Liver (tissue), 3 donors: ENCODE measurements at regions not wholly inside any gene's neighbourhood (a gene's known extent, or its start where the extent isn't known, plus 50 kb on each side); places are given as distances from the start of the nearest gene placed in this dataset.

Experiments
- ATF3 ChIP-seq: IDR thresholded peaks from 2 replicates; pipeline ENCODE4 v1.6.1; 2016; ENCODE audit warnings: antibody characterized with exemption
- CTCF ChIP-seq: fragments of 150-350 bp; IDR thresholded peaks from 2 replicates; pipeline ENCODE4 v1.5.1; 2017; ENCODE audit warnings: improper control_type of control experiment, low read depth, low read length; ENCODE audit not compliant: missing input control
- EGR1 ChIP-seq, 2 donors: IDR thresholded peaks; 2 replicates each; pipeline ENCODE4 v1.6.1; 2016 to 2018; ENCODE audit warnings: antibody characterized with exemption in 2 of 2, low read depth in 2 of 2
- GABPA ChIP-seq, 2 donors: IDR thresholded peaks in 1 of 2; conservative IDR thresholded peaks in 1 of 2; 2 replicates each; pipeline ENCODE4 v1.6.1; 2016; ENCODE audit warnings: antibody characterized with exemption in 2 of 2, mild to moderate bottlenecking in 1 of 2, moderate library complexity in 1 of 2
- MAX ChIP-seq: IDR thresholded peaks from 2 replicates; pipeline ENCODE4 v1.6.1; 2016; ENCODE audit warnings: antibody characterized with exemption
- RAD21 ChIP-seq, 2 donors: IDR thresholded peaks; 2 replicates each; pipeline ENCODE4 v1.6.1; 2016; ENCODE audit warnings: antibody characterized with exemption in 2 of 2, mild to moderate bottlenecking in 2 of 2
- REST ChIP-seq: IDR thresholded peaks from 2 replicates; pipeline ENCODE4 v1.6.1; 2016; ENCODE audit warnings: antibody characterized with exemption, mild to moderate bottlenecking
- SP1 ChIP-seq: IDR thresholded peaks from 2 replicates; pipeline ENCODE4 v1.6.1; 2018; ENCODE audit warnings: antibody characterized with exemption, mild to moderate bottlenecking
- YY1 ChIP-seq: IDR thresholded peaks from 2 replicates; pipeline ENCODE4 v1.6.1; 2016; ENCODE audit warnings: antibody characterized with exemption, mild to moderate bottlenecking
- ZBTB33 ChIP-seq: IDR thresholded peaks from 2 replicates; pipeline ENCODE4 v1.6.1; 2016; ENCODE audit warnings: antibody characterized with exemption
- donor health status: healthy.
- donor health status: healthy.

- TF ChIP-seq MAX (no peak), CTCF (no peak), REST (no peak), SP1 (no peak), GABPA (IDR thresholded peaks at IDR 0.05 in 1 of 2, conservative IDR thresholded peaks at IDR 0.05 in 1 of 2) (no peak), EGR1 (IDR thresholded peaks at IDR 0.05; ENCODE audit: low read depth in 2 of 2) (no peak), ZBTB33 (no peak), ATF3 (no peak), YY1 (no peak), RAD21 (IDR thresholded peaks at IDR 0.05) (no peak)
These were observed 216.5 kb downstream of the TSHZ3 start for GRCh38 chr19:31132753-31133110.
